ENCODE measurements at regions not wholly inside any gene's neighbourhood (a gene's known extent, or its start where the extent isn't known, plus 50 kb on each side); places are given as distances from the start of the nearest gene placed in this dataset.

DNA sequence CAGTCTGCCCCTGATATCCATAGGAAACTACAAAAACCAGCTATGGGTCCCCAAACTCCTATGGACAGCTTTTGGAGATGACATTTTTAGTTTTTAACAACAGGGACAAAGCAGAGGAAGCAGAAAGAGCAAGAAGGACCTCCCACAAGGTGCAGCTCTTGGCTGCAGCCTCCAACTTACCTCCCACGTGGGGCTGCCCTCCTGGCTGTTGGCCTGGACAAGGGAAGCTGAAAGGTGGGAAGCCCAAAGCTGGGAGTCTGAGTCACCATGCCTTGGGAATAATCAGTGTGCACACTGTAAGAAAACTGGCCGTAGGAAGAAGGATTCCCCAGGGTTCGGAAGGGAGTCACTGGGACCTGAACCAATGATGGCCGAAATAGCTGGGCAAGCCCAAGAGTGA, 51.8 kb upstream of the PAX1 start:
- no peak for DNase-seq (ENCODE audit: low spot score)

DNA sequence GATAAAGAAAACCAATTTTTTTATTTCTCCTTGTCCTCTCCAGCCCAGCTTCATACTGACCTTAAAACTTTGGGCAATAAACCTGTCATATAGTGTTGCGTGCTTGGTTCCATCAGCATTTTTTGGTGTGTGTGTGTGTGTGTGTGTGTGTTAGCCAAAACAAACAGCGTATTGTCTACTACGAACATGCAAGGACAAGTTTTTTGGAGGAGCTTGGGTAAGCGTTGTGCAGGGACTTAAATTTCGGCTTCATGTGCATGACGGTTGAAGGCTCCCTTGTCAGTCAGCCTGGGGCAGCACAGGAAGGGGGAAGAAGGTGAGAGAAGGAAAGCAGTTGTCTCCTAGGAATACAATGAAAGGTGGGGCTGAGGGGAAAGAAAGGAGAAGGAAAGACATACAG, 62.0 kb upstream of the PAX1 start:
- DNase-seq (ENCODE audit: low spot score), result no peak

DNA sequence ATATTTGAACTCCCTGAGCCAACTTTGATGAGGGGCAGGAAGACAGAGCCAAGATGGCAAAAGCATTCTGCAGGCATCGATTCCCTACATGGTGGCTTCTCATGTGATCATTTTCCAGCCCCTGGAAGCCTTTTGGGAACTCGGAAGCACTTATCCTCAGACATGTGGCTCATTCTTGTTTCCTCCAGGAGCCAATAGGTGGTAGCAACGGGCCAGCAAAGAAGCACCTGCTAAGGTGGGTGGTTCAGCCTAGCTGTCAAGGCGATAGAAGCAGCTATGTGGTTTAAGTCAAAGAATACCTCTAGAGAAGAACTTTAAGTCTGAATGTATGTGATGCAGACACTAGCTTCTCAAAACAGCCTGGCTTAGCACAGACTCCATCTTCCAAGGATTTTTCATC, 64.9 kb upstream of the PAX1 start:
- no peak for DNase-seq (ENCODE audit: low spot score)

DNA sequence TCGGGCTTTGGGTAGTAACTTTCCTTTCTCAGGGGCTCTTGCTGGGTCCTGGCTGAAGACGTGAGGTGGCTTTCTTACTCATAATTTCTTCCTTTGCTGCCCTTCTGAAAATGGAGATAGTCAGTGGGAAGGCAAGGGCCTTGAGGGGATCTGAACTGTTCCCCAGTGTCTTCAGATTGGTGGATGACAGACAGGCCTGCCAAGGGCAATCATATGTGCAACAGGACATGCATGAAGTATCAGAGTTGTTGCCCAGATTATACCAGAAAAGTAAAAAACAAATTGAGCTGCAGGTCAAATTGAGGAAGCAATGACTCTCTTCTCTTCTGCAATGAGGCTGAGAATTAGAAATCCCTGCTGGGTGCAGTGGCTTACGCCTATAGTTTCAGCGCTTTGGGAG, 71.6 kb upstream of the PAX1 start:
- no peak for DNase-seq (ENCODE audit: low spot score)

DNA sequence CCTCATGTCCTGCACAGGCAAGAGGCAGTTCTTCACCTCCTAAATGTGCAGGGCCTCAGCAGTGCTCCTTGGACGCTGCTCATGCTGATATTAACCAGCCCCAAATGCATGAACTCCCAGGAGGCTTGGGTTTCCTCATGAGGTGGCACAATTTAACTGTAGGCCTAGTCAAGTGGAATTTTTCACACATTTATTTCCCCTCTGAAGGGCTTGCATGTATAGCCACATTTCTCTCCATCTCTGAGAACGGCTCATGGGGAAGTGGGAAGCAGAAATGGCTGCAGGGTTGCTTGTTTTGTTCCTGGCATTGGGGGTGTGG, 72.8 kb upstream of the PAX1 start:
- no peak for DNase-seq (ENCODE audit: low spot score)

DNA sequence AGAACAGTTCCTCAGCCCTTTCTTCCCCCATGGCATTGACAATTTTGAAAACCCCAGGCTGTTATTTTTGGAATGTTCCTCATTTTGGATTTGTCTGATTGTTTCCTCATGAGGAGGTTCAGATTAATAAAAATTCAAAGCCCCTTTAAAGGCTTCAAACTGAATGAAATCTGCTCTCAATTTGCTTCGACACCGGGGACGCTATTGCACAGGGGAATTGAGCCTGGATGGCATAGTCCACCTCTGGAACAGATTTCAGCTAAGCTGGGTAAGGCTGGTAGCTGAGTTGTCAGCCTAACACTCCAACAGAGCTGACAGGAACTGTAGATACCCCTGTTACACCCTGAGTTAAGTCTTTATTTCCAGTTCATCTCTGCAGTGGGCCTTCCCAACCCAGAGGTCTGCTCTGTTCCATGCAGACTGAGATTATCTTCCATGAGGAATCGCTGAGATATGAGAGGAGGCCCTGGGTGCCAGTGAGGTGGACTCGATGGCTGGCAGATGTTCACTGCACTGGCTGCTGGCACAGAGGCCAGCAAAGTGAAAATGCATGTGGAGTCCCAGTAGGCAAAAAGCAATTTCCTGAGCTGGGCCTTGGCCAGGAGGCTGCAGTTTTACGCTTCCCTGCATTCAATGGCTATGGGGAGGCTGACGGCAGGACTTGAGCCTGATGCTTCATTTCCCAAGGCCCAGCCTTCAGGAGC, 73.3 kb upstream of the PAX1 start:
- no peak for DNase-seq (ENCODE audit: low spot score)

DNA sequence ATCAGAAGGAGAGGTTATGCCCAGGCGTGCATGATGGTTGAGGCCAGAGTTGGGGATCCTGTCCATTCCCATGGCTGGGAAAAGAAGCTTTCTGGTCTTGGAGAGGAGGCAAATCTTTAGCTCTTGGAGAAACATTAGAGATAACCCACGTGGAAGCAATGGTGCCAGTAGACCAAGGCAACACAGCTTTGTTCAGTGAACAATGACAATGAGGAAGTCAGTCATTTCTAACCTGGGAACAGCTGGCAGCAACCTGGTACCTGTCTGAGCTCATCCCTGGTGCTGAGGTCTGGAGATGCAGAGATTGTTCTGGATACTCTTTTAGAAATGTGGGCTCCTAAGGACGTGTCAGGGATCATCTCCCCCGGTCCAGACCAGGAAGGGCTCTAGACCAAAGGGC, 76.7 kb upstream of the PAX1 start:
- DNase-seq (ENCODE audit: low spot score), result no peak

DNA sequence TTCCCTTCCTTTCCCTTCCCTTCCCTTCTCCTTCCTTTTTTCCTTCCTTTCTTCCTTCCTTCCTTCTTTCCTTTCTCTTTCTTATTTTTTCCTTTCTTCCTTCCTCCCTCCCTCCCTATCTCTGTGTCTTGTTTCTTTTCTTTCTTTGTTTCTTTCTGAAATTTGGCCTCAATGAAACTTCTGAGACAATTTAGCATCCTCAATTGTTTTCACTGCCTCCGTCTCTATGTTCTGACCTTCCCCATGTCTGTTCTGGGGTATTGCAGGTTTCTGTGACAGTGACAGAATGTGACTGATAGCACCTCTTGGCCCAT, 81.7 kb upstream of the PAX1 start:
- no peak for DNase-seq (ENCODE audit: low spot score)

DNA sequence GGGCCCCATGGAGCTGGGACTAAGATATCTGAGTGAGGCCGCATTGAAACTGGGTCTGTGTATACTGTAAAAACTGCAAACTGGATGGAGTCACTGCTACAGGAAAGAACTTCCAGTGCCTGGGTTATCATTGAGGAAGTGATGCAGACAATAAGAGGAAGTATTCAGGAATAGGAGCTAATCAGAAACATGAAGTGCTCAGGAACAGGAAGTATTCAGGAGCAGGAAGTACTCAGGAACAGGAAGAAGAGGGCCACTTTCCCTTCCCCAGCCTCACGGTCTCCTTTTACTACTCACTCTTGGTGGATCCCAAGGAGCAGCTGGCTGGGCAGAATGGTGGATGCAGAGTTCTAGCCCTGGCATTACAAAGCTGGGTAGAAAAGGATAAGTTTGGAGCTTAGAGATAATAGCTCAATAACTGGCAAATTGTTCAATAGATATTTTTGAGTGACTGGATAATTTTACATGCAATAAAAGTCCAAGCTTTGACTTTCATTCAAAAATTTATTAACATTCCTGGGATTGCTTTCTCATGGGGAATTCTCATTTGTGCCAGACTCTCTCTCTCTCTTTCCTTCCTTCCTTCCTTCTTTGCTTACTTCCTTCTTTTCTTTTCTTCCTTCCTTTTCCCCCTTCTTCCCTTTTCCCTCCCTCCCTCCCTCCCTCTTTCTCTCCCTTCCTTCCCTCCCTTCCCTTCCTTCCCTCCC, 82.2 kb upstream of the PAX1 start:
- DNase-seq (ENCODE audit: low spot score), result no peak

DNA sequence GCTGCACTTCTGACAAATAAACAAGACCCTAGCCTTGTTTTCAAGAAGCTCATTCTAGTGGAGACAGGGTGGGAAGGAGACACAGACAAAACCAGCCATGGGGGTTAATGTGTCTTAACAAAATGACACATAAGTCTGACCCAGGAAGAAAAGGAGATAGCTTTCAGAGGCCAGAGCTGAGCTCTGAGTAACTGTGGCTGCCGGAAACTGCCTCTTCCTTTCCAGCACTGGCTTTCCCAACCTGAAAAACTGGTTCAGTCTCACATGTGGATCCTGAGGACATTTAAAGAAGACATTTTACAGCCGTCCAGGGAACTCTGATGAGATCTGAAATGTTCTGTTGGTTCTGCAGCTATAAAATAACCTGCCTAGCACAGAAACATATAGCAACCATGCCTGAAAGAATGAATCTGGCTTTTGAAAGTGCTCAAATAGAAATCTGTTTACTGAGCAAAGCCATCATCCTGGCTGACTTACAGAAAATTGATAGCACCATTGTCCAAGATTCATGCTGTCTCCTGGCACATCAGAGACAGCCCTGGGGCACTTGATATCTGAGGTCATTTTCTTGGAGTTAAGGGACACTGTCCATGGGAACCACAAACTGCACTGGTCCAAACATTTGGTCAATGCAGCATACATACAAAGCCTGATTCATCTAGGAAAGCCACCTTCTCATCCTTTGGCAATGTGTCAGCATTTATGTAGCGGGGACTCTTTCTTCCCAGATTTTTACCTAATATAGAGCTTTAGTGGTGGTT, 83.2 kb upstream of the PAX1 start:
- DNase-seq (ENCODE audit: low spot score), result no peak

DNA sequence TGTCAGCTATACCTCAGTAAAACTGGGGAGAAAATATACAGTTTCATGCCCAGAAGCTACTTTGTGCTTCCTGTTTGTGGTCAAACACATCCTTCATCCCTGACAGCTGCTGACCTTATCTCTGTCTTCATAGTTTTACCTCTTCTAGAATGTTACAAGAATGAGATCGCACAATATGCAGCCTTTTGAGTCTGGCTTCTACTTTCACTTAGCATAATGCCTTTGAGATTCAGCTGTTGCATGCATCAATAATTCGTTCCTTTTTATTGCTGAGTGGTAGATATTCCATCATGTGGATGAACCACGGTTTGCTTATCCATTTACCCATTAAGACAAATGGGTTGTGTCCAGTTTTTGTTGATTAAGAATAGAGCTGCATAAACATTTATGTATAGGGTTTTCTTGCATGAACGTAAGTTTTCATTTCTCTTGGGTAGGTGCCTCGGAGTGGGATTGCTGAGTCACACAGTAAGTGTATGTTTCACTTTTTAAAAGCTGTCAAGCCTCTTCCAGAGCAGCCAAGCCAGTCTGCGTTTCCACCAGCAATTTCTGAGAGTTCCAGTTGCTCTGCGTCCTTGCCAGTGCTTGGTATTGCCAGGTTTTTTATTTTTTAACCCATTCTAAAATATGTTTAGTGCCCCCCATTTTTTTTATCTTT, 86.6 kb upstream of the PAX1 start:
- no peak for DNase-seq (ENCODE audit: low spot score)

DNA sequence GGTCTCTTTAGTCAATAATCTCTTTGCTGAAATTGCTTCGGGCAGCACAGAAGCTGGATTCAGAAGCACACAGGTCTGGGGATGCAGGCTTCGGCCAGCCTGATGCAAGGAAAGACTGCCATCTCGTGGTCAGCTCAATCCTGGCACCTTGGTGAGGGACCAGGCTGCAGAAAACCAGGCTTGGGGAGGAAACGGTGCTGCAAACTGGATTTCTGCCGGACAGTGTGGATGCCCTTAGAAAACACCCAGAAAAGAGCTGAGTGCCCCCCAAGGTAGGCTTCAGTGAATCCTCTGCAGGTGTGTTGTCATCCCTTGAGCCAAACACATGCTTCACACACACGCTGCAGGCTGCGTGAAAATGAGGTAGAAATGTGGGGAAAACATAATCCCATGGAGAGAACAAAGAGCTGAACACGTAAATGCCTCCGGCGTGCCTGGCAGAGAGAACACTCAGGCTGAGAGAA, 89.8 kb upstream of the PAX1 start:
- DNase-seq (ENCODE audit: low spot score), result peak; percentile 88

DNA sequence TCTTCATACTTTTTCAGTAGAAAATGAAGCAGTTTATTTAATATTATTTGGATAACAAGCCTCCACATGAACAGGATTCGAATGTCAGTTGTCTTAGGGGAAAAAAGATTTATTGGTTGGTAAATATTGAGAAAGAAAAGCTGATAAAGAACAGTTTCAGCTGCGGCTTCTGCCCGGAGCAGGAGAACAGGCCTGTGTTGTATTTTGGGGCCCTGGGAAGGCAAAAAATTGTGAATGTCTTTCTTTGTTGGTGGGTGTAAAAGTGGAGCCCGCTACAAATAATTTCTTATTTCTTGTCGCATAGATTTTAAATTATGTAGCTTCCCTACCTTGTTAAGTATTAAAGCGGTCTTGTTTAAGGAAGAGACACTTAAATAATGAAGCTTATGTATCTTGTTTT, 90.5 kb upstream of the PAX1 start:
- peak; percentile 27 for DNase-seq (ENCODE audit: low spot score)

DNA sequence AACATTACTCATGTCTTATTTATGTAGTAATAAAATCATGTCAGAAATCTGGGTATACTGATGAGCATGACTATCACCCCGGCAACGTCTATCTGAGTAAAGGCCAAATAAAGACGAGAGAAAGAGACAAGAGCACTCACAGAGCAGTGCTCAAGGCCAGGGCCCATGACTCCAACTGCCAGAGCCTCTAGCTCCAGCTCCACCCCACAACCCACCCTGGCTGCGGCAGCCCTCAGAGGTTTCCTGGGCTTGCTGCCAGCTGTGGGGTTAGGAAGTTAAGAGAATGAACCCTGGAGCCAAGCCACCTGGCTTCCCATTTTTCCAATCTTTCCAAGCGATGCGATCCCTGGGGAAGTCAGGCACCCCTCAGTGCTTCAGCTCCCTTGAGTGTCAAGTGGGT, 92.0 kb upstream of the PAX1 start:
- DNase-seq (ENCODE audit: low spot score), result no peak

DNA sequence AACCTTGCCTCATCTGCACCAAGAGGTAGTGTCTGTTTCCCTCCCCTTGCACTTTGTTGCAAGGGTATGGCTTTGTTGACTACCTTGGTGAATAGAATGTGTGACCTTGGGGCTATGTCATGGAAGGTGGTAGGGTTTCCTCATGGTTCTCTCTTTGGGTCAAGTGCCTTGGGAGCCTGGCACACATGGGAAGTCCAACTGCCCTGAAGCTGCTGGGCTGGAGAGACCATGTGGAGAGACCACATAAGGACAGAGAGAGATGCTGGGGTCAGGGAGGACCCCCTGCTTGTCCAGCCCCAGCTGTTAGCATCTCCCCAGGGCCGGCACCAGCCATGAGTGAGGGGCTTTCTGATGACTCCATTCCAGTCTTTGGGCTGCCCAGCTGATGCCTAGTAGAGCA, 95.5 kb upstream of the PAX1 start:
- DNase-seq (ENCODE audit: low spot score), result no peak

DNA sequence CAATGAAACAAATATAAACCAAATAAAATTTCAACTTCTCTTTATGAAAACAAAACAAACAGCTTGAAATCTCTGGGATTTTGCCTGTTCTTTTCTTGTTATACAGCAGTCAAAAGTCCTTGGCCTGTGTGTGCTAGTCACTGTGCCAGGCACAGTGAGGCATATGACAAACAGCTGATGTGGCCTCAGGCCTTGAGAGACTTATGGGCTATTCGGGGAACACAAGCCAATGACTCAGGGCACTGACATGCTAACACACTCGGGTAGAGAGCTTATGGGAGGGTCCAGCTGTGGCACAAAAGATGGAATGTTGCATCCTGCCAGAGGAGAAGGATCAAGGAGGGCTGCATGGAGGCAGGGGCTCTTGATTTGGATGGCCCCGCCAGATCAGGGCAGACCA, 95.4 kb upstream of the NKX2-2 start:
- peak; percentile 80 for DNase-seq (ENCODE audit: low spot score)

DNA sequence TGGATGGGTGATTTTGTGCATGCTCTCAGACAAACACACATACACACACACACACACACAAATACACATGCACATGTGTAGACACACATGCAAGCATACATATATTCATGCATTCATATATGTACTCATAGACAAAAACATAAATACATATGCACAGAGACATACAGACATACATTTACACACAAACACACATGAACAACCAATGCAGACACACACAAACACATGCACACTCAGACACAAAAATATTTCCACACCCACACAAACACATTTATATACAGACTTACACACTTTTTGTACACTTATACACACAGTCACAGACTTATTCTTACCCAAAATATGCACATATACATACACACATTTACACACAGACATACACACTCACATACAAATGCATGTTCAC, 94.9 kb upstream of the NKX2-2 start:
- DNase-seq (ENCODE audit: low spot score), result peak; percentile 6

DNA sequence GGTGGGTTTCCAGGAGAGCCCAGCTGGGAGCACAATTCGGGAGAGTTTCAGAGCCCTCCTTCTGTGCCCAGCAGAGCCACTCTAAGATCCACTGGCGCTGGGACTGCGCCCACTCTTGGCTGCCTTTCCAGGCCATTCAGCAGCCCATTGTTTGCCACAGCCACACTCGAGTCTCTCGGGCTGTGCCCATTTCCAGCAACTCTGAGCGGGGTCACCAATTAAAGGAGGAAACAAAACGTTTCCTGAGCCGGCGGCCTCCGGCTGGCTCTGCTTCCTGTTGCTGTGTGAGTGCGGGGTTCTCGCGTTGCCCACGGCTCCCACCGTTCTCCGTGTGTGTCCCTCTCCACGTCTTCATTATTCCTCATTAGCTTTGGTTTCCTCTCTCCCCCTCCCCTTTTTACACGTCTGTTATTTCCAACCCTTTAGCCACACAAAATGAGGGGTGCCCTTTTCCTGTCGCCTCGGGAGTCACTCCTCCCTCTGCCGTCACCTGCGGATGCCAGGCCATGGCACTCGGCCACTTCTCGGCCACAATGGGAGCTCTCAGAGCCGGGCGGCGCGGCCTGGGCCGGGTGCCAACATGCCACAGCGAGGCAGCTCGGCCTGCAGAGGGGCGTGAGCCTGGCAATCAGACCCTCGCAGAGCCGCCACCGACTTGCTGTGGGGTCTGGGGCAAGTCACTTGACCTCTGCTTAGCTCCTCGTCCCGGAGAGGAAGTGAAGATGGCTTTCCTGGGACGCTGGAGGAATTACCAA, 94.3 kb upstream of the NKX2-2 start:
- DNase-seq (ENCODE audit: low spot score), result peak; percentile 92

DNA sequence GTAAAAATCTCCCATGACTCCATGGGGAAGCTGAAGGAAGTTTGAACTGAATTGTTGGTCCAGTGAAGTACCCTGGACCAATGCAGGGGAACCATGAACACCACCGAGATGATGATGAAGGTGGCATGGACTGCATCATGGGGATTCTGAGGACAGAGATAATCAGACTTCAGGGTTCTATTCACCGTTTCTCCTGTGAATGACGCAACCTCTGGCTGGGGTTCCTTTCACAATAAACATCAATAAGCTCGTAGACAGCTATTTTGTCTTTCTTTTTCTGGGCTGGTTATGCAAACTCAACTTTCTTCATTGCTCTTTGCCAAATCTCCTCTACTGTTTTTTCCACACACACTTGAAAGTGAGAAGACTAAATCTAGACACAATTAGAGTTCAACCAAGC, 87.9 kb upstream of the NKX2-2 start:
- no peak for DNase-seq (ENCODE audit: low spot score)

DNA sequence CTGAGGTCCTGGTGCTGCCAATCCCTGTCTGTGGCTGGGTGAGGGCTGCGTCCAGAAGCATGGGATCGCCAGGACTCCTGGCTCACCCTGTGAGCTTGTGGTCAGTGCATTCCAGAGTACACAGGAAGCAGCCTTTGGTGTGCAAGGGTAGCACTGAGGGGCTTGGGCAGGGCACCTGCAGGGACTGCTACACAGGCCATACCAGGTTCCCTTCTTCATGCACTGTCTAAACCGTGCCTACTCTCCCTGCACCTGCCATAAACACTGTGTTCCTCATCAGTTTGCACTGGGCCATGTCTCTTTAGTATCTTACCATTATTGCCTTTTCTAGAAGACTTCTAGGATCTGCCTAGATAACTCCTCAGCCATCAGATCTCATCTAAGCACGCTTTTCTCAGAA, 72.8 kb upstream of the NKX2-2 start:
- no peak for DNase-seq (ENCODE audit: low spot score)

DNA sequence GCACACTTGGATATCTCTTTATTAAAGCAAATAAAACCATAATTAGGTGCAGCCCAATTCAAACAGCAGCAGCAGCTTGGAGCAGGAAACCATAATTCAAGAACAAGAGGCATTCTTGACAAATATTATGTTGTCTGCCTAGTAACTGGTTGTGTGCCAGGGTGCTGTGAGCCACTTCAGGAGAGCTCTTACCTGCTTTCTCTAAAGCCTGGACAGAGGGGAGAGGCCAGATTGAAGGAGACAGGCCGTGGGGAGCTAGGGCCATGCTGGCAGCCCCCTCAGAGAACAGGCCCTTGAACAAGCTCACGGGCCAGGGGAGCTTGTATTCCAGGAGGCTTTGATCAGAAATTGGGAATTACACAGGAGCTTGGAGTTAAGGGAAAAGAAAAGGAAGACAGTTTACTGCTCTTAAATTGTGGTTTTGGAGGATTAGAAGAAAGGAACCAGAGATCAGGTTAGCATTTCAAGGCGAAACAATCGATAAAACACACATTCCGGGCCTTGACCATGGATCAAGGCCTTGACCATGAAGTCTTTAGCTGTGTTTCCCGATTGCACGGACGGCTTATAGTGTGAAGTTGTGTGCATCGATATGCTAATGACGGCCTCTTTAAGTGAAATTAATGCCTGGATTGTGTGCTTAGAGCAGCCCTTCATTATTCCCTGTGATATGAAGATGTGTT, 69.8 kb upstream of the NKX2-2 start:
- DNase-seq (ENCODE audit: low spot score), result no peak

DNA sequence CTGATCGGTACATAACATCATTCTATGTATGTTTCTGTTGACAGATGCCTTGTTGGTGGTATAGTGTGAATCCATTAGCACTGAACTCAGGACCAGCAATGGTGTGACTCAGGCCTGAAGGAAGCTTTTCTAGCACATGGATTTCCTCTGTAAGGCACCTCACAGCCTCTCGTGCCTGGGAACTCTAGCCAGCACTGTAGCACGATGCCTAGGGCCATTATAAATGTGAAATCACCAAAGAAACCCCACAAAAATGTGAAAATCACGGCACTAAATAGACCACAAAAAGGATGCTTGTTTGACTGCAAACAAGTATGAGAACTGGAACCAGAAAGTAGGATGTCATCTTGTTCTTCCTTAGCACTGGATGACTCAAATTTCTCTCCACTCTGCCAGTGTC, 63.7 kb upstream of the NKX2-2 start:
- no peak for DNase-seq (ENCODE audit: low spot score)

All from putamen (tissue), 1 donor.